ENCODE measurements at regions not wholly inside any gene's neighbourhood (a gene's known extent, or its start where the extent isn't known, plus 50 kb on each side); places are given as distances from the start of the nearest gene placed in this dataset.

GRCh38 chr11:13062115-13062514 lies 53.0 kb downstream of the RASSF10 start:
- no peaks in the 10 kb centered on the region for H3K9me1 ChIP-seq (ENCODE audit: insufficient read depth, low read length)
- no peak overlapping the region for H2AK5ac ChIP-seq (ENCODE audit: low read depth, low read length)
- H3K36me3 ChIP-seq (ENCODE audit: control insufficient read depth, insufficient read depth, low read length) = no peaks in the 10 kb centered on the region
- H4K5ac ChIP-seq (ENCODE audit: low read depth, low read length) = no peak overlapping the region
- H2AK9ac ChIP-seq (replicated peaks; ENCODE audit: low read depth, low read length, poor library complexity) = no peak overlapping the region
- in situ Hi-C loops (cut with MboI; ENCODE audit: low sequenced_read_pairs) = no loop called here
- no peak overlapping the region for H2BK15ac ChIP-seq (ENCODE audit: low read depth, low read length)
- H3K9me3 ChIP-seq (ENCODE audit: control insufficient read depth, insufficient read depth, low read length) = no peaks in the 10 kb centered on the region
- no peaks in the 10 kb centered on the region for H4K20me1 ChIP-seq (ENCODE audit: insufficient read depth, low read length)
- H3K4me1 ChIP-seq (ENCODE audit: control insufficient read depth, insufficient read depth, low read length) = no peaks in the 10 kb centered on the region
- H3K9ac ChIP-seq (ENCODE audit: low read depth, low read length) = no peak overlapping the region
- TF ChIP-seq RAD21 (IDR thresholded peaks at IDR 0.05; ENCODE audit: low read length) (no peak), FOS (IDR thresholded peaks at IDR 0.05; ENCODE audit: low read depth, low read length) (no peak), CEBPB (IDR thresholded peaks at IDR 0.05; ENCODE audit: low read depth, low read length) (no peak), RCOR1 (IDR thresholded peaks at IDR 0.05; ENCODE audit: insufficient replicate concordance, low read length) (no peak), ELK1 (IDR thresholded peaks at IDR 0.05; ENCODE audit: borderline replicate concordance, low read depth, low read length) (no peak), POLR2A (IDR thresholded peaks at IDR 0.05; ENCODE audit: low read depth, low read length) (no peak), MXI1 (IDR thresholded peaks at IDR 0.05; ENCODE audit: borderline replicate concordance, low read depth, low read length) (no peak), SMC3 (IDR thresholded peaks at IDR 0.05; ENCODE audit: low read depth, low read length) (no peak), CHD1 (IDR thresholded peaks at IDR 0.05; ENCODE audit: low read depth, low read length) (no peak), CTCF (conservative IDR thresholded peaks at IDR 0.05; ENCODE audit: low read depth, low read length) (no peak), BHLHE40 (IDR thresholded peaks at IDR 0.05; ENCODE audit: low read depth, low read length) (no peak), NFE2L2 (IDR thresholded peaks at IDR 0.05; ENCODE audit: low read depth, low read length) (no peak), MAZ (IDR thresholded peaks at IDR 0.05; ENCODE audit: borderline replicate concordance, low read depth, low read length) (no peak), RFX5 (IDR thresholded peaks at IDR 0.05; ENCODE audit: low read depth, low read length) (no peak), USF2 (IDR thresholded peaks at IDR 0.05; ENCODE audit: low read depth, low read length) (no peak), MAFK (IDR thresholded peaks at IDR 0.05; ENCODE audit: low read depth, low read length) (no peak)
- no peak overlapping the region for H2BK5ac ChIP-seq (ENCODE audit: low read depth, low read length, poor library complexity, severe bottlenecking)
- H2BK120ac ChIP-seq (ENCODE audit: low read depth, low read length) = no peak overlapping the region
- H4K91ac ChIP-seq (ENCODE audit: insufficient read depth, low read depth, low read length) = no peak overlapping the region
- H3K4me3 ChIP-seq (ENCODE audit: insufficient read depth, low read depth, low read length) = no peak overlapping the region
- ChIA-PET POLR2A (ENCODE audit: unreplicated experiment) (no interaction called here), CTCF (no interaction called here)
- no TSS peak for BruUV-seq (replicated peaks)
- no peak overlapping the region for H3K56ac ChIP-seq (ENCODE audit: extremely low read depth, insufficient read depth, low read length)
- no peak for DNase-seq
- H3K4ac ChIP-seq (ENCODE audit: low read depth, low read length) = no peak overlapping the region
- H3K18ac ChIP-seq (ENCODE audit: low read depth, low read length) = no peak overlapping the region
- dilution Hi-C loops (cut with HindIII; ENCODE audit: low sequenced_read_pairs, unreplicated experiment) = no loop called here
- 52% methylated on average over 4 of the region's 5 CpGs; no CpG with 5 or more reads in 1 of the 2 experiments for WGBS, 2 experiments (ENCODE audit: extremely low coverage in 2 of 2, insufficient read length in 1 of 2)
- intact Hi-C loops (cut with micrococcal nuclease) = no loop called here
- H2AFZ ChIP-seq (replicated peaks; ENCODE audit: low read length, poor library complexity) = no peak overlapping the region
- H2BK20ac ChIP-seq (ENCODE audit: low read depth, low read length) = no peak overlapping the region
- H3K23ac ChIP-seq (ENCODE audit: low read depth, low read length) = no peak overlapping the region
- H3K4me2 ChIP-seq (ENCODE audit: low read depth, low read length) = no peak overlapping the region
- H3K27me3 ChIP-seq (ENCODE audit: control insufficient read depth, insufficient read depth, low read length) = peaks cover 32% of the 10 kb centered on the region
- H3K27ac ChIP-seq (ENCODE audit: insufficient read depth, low read length) = no peak overlapping the region
- H3K79me1 ChIP-seq (ENCODE audit: low read depth in 1 of 2, low read length in 2 of 2) = no peaks in the 10 kb centered on the region
- H3K14ac ChIP-seq (replicated peaks; ENCODE audit: low read depth, low read length) = no peak overlapping the region
- H4K8ac ChIP-seq (ENCODE audit: low read depth in 2 of 2, low read length in 2 of 2) = no peak overlapping the region
- ATAC-seq (ENCODE audit: low read depth) = no peak

Measured in IMR-90 (cell line).